Stimulated activated CD8-positive, alpha-beta memory T cell treated with anti-CD3 and anti-CD28 coated beads, Interleukin-12 subunit alpha, Interleukin-12 subunit beta, amount 100 ng/mL, for 24 hours (primary cell): ENCODE measurements at regions not wholly inside any gene's neighbourhood (a gene's known extent, or its start where the extent isn't known, plus 50 kb on each side); places are given as distances from the start of the nearest gene placed in this dataset.

Experiments used
- DNase-seq: peaks from one replicate; pipeline ENCODE4 v3.0.0-alpha.2; 2020; ENCODE audit errors: extremely low read depth

GRCh38 chr3:177499779-177500423 is 302.6 kb upstream of the TBL1XR1 start:
- no peak for DNase-seq

GRCh38 chr3:177510693-177511216 is 313.5 kb upstream of the TBL1XR1 start:
- DNase-seq, result no peak

GRCh38 chr3:177512945-177513814 is 315.9 kb upstream of the TBL1XR1 start:
- DNase-seq, result no peak

GRCh38 chr3:177513815-177514610 is 316.7 kb upstream of the TBL1XR1 start:
- DNase-seq, result no peak

- no peak for DNase-seq
Observed at GRCh38 chr3:177514611-177515499, 317.6 kb upstream of the TBL1XR1 start.

- no peak for DNase-seq
Observed at GRCh38 chr3:177515786-177516157, 318.5 kb upstream of the TBL1XR1 start.

GRCh38 chr3:177516158-177517011 is 319.1 kb upstream of the TBL1XR1 start:
- DNase-seq, result no peak

- DNase-seq, result no peak
Observed at GRCh38 chr3:177517906-177518305, 320.6 kb upstream of the TBL1XR1 start.

GRCh38 chr3:177519588-177519987 is 322.3 kb upstream of the TBL1XR1 start:
- no peak for DNase-seq

- no peak for DNase-seq
Observed at GRCh38 chr3:177521305-177521704, 324.0 kb upstream of the TBL1XR1 start.

GRCh38 chr3:177522051-177522450 is 324.8 kb upstream of the TBL1XR1 start:
- no peak for DNase-seq

GRCh38 chr3:177523067-177523675 is 325.9 kb upstream of the TBL1XR1 start:
- no peak for DNase-seq

- no peak for DNase-seq
Observed at GRCh38 chr3:177523872-177524438, 326.7 kb upstream of the TBL1XR1 start.

GRCh38 chr3:177524742-177525141 is 327.5 kb upstream of the TBL1XR1 start:
- DNase-seq, result no peak

GRCh38 chr3:177525414-177525813 is 328.1 kb upstream of the TBL1XR1 start:
- no peak for DNase-seq

- no peak for DNase-seq
Observed at GRCh38 chr3:177525987-177526712, 328.9 kb upstream of the TBL1XR1 start.

- DNase-seq, result no peak
Observed at GRCh38 chr3:177527182-177527581, 329.9 kb upstream of the TBL1XR1 start.

GRCh38 chr3:177528306-177529070 is 331.2 kb upstream of the TBL1XR1 start:
- no peak for DNase-seq
